H9 (cell line): ENCODE measurements at regions not wholly inside any gene's neighbourhood (a gene's known extent, or its start where the extent isn't known, plus 50 kb on each side); places are given as distances from the start of the nearest gene placed in this dataset.

Experiments
- DNase-seq: peaks from one replicate; pipeline ENCODE4 v3.0.0-alpha.2; 2017
- H2AFZ ChIP-seq: one replicate; pipeline ENCODE4 v1.6.1; 2013; ENCODE audit warnings: mild to moderate bottlenecking, low read length, control low read depth, moderate library complexity
- H2AK5ac ChIP-seq: 2 replicates; pipeline ENCODE4 v1.6.1; 2013; ENCODE audit warnings: low read length, control low read depth, mixed read lengths; ENCODE audit not compliant: insufficient read length
- H2BK120ac ChIP-seq: one replicate; pipeline ENCODE4 v1.6.1; 2013; ENCODE audit warnings: low read depth, mild to moderate bottlenecking, low read length, control low read depth, inconsistent platforms; ENCODE audit not compliant: poor library complexity, severe bottlenecking
- H2BK12ac ChIP-seq: 2 replicates; pipeline ENCODE4 v1.6.1; 2013; ENCODE audit warnings: low read length, control low read depth, mixed read lengths, low read depth; ENCODE audit not compliant: insufficient read length
- H2BK15ac ChIP-seq: 2 replicates; pipeline ENCODE4 v1.6.1; 2013; ENCODE audit warnings: low read depth, low read length, control low read depth
- H2BK20ac ChIP-seq: one replicate; pipeline ENCODE4 v1.6.1; 2013; ENCODE audit warnings: low read depth, mild to moderate bottlenecking, low read length, control low read depth, inconsistent platforms; ENCODE audit not compliant: poor library complexity, severe bottlenecking
- H2BK5ac ChIP-seq: 2 replicates; pipeline ENCODE4 v1.6.1; 2013; ENCODE audit warnings: low read length, control low read depth, mixed read lengths; ENCODE audit not compliant: insufficient read length
- H3K14ac ChIP-seq: 2 replicates; pipeline ENCODE4 v1.6.1; 2013; ENCODE audit warnings: low read length, control low read depth; ENCODE audit not compliant: insufficient read depth
- H3K18ac ChIP-seq: 2 replicates; pipeline ENCODE4 v1.6.1; 2013; ENCODE audit warnings: low read depth, mild to moderate bottlenecking, mixed read lengths, low read length, control low read depth; ENCODE audit not compliant: insufficient read length
- H3K23ac ChIP-seq: 2 replicates; pipeline ENCODE4 v1.6.1; 2013; ENCODE audit warnings: low read length, control low read depth, mixed read lengths, low read depth; ENCODE audit not compliant: insufficient read length
- H3K23me2 ChIP-seq: 2 replicates; pipeline ENCODE4 v1.6.1; 2013; ENCODE audit warnings: low read depth, mild to moderate bottlenecking, mixed read lengths, low read length, control low read depth; ENCODE audit not compliant: insufficient read length, poor library complexity, severe bottlenecking
- H3K27ac ChIP-seq: 2 replicates; pipeline ENCODE4 v1.5.1; 2013; ENCODE audit warnings: low read length, control low read depth, mixed read lengths, low read depth; ENCODE audit not compliant: insufficient read length
- H3K27me3 ChIP-seq: 2 replicates; pipeline ENCODE4 v1.6.1; 2013; ENCODE audit warnings: low read length, control low read depth, inconsistent platforms; ENCODE audit not compliant: insufficient read depth
- H3K4ac ChIP-seq: 2 replicates; pipeline ENCODE4 v1.6.1; 2013; ENCODE audit warnings: low read depth, mild to moderate bottlenecking, control low read depth, inconsistent platforms, low read length, moderate library complexity
- H3K4me1 ChIP-seq: 2 replicates; pipeline ENCODE4 v1.6.1; 2013; ENCODE audit warnings: low read length, control low read depth, inconsistent platforms; ENCODE audit not compliant: insufficient read depth
- H3K4me2 ChIP-seq: 2 replicates; pipeline ENCODE4 v1.6.1; 2013; ENCODE audit warnings: low read length, control low read depth, mixed read lengths; ENCODE audit not compliant: insufficient read length, insufficient read depth
- H3K56ac ChIP-seq: 2 replicates; pipeline ENCODE4 v1.6.1; 2013; ENCODE audit warnings: low read depth, mild to moderate bottlenecking, mixed read lengths, low read length, control low read depth; ENCODE audit not compliant: insufficient read length
- H3K79me1 ChIP-seq: 2 replicates; pipeline ENCODE4 v1.6.1; 2013; ENCODE audit warnings: low read depth, mild to moderate bottlenecking, moderate library complexity, low read length, control low read depth, inconsistent platforms; ENCODE audit not compliant: insufficient read depth, poor library complexity, severe bottlenecking
- H3K79me2 ChIP-seq: 2 replicates; pipeline ENCODE4 v1.6.1; 2013; ENCODE audit warnings: low read length, control low read depth, inconsistent platforms; ENCODE audit not compliant: insufficient read depth
- H3K9ac ChIP-seq: 2 replicates; pipeline ENCODE4 v1.6.1; 2013; ENCODE audit warnings: low read length, control low read depth, mixed read lengths; ENCODE audit not compliant: insufficient read length; ENCODE audit errors: extremely low read depth
- H3K9me3 ChIP-seq: one replicate; pipeline ENCODE4 v1.6.1; 2013; ENCODE audit warnings: low read depth, low read length, inconsistent platforms; ENCODE audit not compliant: control insufficient read depth
- H3T11ph ChIP-seq: one replicate; pipeline ENCODE4 v1.6.1; 2013; ENCODE audit warnings: mild to moderate bottlenecking, low read length, control low read depth, inconsistent platforms
- H4K20me1 ChIP-seq: one replicate; pipeline ENCODE4 v1.6.1; 2013; ENCODE audit not compliant: control insufficient read depth, insufficient read length, insufficient read depth
- H4K5ac ChIP-seq: 2 replicates; pipeline ENCODE4 v1.6.1; 2013; ENCODE audit warnings: low read depth, mild to moderate bottlenecking, mixed read lengths, low read length, control low read depth; ENCODE audit not compliant: insufficient read length
- H4K8ac ChIP-seq: replicated peaks from 2 replicates; pipeline ENCODE4 v1.6.1; 2013; ENCODE audit warnings: low read length, control low read depth, mixed read lengths, low read depth; ENCODE audit not compliant: insufficient read length
- H4K91ac ChIP-seq: 2 replicates; pipeline ENCODE4 v1.6.1; 2013; ENCODE audit warnings: low read depth, mild to moderate bottlenecking, moderate library complexity, mixed read lengths, low read length, control low read depth; ENCODE audit not compliant: insufficient read length
- H3K27ac Mint-ChIP-seq, 3 experiments: 2 replicates in 2 of 3; 3 replicates in 1 of 3; pipeline ENCODE4 v1.8.0; 2020 to 2021; ENCODE audit warnings: mixed read lengths in 3 of 3, mild to moderate bottlenecking in 1 of 3, moderate library complexity in 1 of 3
- H3K27me3 Mint-ChIP-seq: 2 replicates; pipeline ENCODE4 v1.8.0; 2021; ENCODE audit warnings: low read depth, mild to moderate bottlenecking, moderate library complexity, mixed read lengths
- H3K36me3 Mint-ChIP-seq, 3 experiments: 2 replicates in 2 of 3; 3 replicates in 1 of 3; pipeline ENCODE4 v1.8.0; 2020 to 2021; ENCODE audit warnings: low read depth in 3 of 3, mixed read lengths in 3 of 3; ENCODE audit not compliant: insufficient read depth in 1 of 3
- H3K4me1 Mint-ChIP-seq, 2 experiments: 2 replicates each; pipeline ENCODE4 v1.8.0; 2020; ENCODE audit warnings: mixed read lengths in 2 of 2
- H3K4me3 Mint-ChIP-seq, 2 experiments: 2 replicates in 1 of 2; 3 replicates in 1 of 2; pipeline ENCODE4 v1.8.0; 2020 to 2021; ENCODE audit warnings: mild to moderate bottlenecking in 2 of 2, mixed read lengths in 2 of 2, moderate library complexity in 1 of 2
- H3K9me3 Mint-ChIP-seq, 2 experiments: 2 replicates in 1 of 2; 3 replicates in 1 of 2; pipeline ENCODE4 v1.8.0; 2020; ENCODE audit warnings: mild to moderate bottlenecking in 2 of 2, mixed read lengths in 2 of 2, moderate library complexity in 1 of 2
- WGBS: extraction: QIAGEN DNeasy Blood & Tissue Kit; methylation state at CpG from one replicate; pipeline ENCODE4 v1.1.7; 2013; ENCODE audit warnings: missing lambda C conversion rate, low lambda C conversion rate, mixed read lengths; ENCODE audit not compliant: insufficient read length; ENCODE audit errors: extremely low coverage; 5-methylcytosine and 5-hydroxymethylcytosine counted together
- TF ChIP-seq, protein P1 (sequence below): fragments of 200-600 bp; sonication (generic); conservative IDR thresholded peaks from 3 replicates; pipeline ENCODE4 v1.8.0; 2021; ENCODE audit warnings: antibody characterized with exemption, mild to moderate bottlenecking

DNA sequence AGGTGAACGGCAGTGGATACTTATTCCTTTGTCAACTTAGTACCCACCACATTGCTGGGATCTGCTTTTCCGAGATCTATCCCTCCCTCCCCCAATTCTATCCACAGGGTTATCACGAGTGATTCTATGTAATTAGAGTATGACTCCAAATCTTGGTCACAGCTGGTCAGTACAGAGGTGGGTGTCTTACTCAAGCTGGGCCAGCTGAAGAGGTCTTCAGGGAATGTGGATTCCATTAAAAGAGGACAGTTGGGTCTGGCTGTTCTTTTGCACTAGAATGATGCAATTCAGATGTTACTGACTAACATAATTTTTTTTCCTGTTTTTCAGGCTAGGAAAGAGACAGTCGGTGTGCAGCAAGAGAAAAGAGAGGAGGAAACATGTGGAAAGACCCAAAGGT, 92.3 kb downstream of the HS3ST1 start:
- H3K4me3 Mint-ChIP-seq = no peak overlapping the region
- H3K9me3 Mint-ChIP-seq = no peaks in the 10 kb centered on the region
- no peaks in the 10 kb centered on the region for H3K36me3 Mint-ChIP-seq

More for the DNA sequence above, 92.3 kb downstream of the HS3ST1 start:
- no peaks in the 10 kb centered on the region for H3K9me3 ChIP-seq
- Mint-ChIP-seq H3K27me3 (no peaks in the 10 kb centered on the region), H3K27ac (no peak overlapping the region), H3K4me1 (no peaks in the 10 kb centered on the region)
- WGBS = no CpG with 5 or more reads among the region's 4 CpGs
- no peaks in the 10 kb centered on the region for H3K79me2 ChIP-seq
- no peaks in the 10 kb centered on the region for H3K23me2 ChIP-seq
- H3K4ac ChIP-seq = no peak overlapping the region
- H2BK120ac ChIP-seq = no peak overlapping the region
- no peak overlapping the region for H2BK15ac ChIP-seq
- H4K91ac ChIP-seq = no peak overlapping the region
- no peaks in the 10 kb centered on the region for H3K79me1 ChIP-seq
- no peaks in the 10 kb centered on the region for H4K20me1 ChIP-seq
- no peak overlapping the region for H2AFZ ChIP-seq
- H2BK5ac ChIP-seq = no peak overlapping the region
- H4K8ac ChIP-seq = no peak overlapping the region
- H2BK20ac ChIP-seq = no peak overlapping the region
- no peak overlapping the region for H3K18ac ChIP-seq
- no peak overlapping the region for H3K9ac ChIP-seq
- no peaks in the 10 kb centered on the region for H3K4me1 ChIP-seq
- TF ChIP-seq, protein P1, sequence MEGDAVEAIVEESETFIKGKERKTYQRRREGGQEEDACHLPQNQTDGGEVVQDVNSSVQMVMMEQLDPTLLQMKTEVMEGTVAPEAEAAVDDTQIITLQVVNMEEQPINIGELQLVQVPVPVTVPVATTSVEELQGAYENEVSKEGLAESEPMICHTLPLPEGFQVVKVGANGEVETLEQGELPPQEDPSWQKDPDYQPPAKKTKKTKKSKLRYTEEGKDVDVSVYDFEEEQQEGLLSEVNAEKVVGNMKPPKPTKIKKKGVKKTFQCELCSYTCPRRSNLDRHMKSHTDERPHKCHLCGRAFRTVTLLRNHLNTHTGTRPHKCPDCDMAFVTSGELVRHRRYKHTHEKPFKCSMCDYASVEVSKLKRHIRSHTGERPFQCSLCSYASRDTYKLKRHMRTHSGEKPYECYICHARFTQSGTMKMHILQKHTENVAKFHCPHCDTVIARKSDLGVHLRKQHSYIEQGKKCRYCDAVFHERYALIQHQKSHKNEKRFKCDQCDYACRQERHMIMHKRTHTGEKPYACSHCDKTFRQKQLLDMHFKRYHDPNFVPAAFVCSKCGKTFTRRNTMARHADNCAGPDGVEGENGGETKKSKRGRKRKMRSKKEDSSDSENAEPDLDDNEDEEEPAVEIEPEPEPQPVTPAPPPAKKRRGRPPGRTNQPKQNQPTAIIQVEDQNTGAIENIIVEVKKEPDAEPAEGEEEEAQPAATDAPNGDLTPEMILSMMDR = no peak
- H3K27me3 ChIP-seq = no peaks in the 10 kb centered on the region
- H3T11ph ChIP-seq = no peak overlapping the region
- no peak overlapping the region for H4K5ac ChIP-seq
- no peak overlapping the region for H2AK5ac ChIP-seq
- no peak overlapping the region for H2BK12ac ChIP-seq
- H3K27ac ChIP-seq = no peak overlapping the region
- no peak for DNase-seq
- no peak overlapping the region for H3K4me2 ChIP-seq
- no peak overlapping the region for H3K56ac ChIP-seq
- H3K23ac ChIP-seq = no peak overlapping the region
- H3K14ac ChIP-seq = no peak overlapping the region
